Rectal smooth muscle tissue (tissue), 1 donor: ENCODE measurements at regions not wholly inside any gene's neighbourhood (a gene's known extent, or its start where the extent isn't known, plus 50 kb on each side); places are given as distances from the start of the nearest gene placed in this dataset.

Source experiments
- H3K27ac ChIP-seq: one replicate; pipeline ENCODE4 v1.7.0; 2013; ENCODE audit warnings: low read depth, low read length, inconsistent platforms
- H3K27me3 ChIP-seq: one replicate; pipeline ENCODE4 v1.7.0; 2013; ENCODE audit warnings: low read length; ENCODE audit not compliant: control insufficient read depth, insufficient read depth
- H3K36me3 ChIP-seq: one replicate; pipeline ENCODE4 v1.7.0; 2013; ENCODE audit warnings: low read length; ENCODE audit not compliant: control insufficient read depth, insufficient read depth
- H3K4me1 ChIP-seq: one replicate; pipeline ENCODE4 v1.7.0; 2013; ENCODE audit warnings: low read length; ENCODE audit not compliant: control insufficient read depth, insufficient read depth
- H3K4me3 ChIP-seq: one replicate; pipeline ENCODE4 v1.7.0; 2013; ENCODE audit warnings: low read length
- H3K9ac ChIP-seq: one replicate; pipeline ENCODE4 v1.7.0; 2013; ENCODE audit warnings: low read length

DNA sequence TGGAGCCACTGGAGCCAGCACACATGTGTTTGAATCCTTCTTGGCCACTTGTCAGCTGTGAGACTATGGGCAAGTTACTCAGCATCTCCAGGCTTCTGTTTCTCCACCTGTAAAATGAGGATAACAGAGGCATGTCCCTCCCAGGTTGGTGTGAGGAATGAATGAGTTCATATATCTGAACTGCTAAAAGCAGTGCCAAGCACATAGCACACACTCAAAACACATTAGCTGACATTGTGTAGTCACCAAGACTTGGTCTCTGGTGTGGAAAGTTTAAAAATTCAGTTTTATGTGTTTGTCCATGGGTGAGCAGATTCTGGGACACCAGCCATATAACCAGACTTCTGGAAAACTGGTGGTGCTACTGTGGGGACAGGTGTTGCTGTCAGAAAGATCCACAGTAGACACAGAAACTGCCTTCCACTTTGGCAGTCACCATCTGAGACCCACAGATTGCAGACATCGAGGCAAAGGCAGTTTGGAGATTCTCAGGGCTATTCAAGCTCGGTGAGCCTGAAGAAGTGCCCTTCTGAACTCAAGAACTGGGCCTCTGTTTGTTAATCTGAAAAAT lies 115.8 kb downstream of the MRPL14 start:
- no peak overlapping the region for H3K27ac ChIP-seq
- H3K9ac ChIP-seq, result no peak overlapping the region
- H3K4me1 ChIP-seq, result peaks cover 5% of the 10 kb centered on the region
- no peaks in the 10 kb centered on the region for H3K27me3 ChIP-seq
- no peak overlapping the region for H3K4me3 ChIP-seq
- no peaks in the 10 kb centered on the region for H3K36me3 ChIP-seq

DNA sequence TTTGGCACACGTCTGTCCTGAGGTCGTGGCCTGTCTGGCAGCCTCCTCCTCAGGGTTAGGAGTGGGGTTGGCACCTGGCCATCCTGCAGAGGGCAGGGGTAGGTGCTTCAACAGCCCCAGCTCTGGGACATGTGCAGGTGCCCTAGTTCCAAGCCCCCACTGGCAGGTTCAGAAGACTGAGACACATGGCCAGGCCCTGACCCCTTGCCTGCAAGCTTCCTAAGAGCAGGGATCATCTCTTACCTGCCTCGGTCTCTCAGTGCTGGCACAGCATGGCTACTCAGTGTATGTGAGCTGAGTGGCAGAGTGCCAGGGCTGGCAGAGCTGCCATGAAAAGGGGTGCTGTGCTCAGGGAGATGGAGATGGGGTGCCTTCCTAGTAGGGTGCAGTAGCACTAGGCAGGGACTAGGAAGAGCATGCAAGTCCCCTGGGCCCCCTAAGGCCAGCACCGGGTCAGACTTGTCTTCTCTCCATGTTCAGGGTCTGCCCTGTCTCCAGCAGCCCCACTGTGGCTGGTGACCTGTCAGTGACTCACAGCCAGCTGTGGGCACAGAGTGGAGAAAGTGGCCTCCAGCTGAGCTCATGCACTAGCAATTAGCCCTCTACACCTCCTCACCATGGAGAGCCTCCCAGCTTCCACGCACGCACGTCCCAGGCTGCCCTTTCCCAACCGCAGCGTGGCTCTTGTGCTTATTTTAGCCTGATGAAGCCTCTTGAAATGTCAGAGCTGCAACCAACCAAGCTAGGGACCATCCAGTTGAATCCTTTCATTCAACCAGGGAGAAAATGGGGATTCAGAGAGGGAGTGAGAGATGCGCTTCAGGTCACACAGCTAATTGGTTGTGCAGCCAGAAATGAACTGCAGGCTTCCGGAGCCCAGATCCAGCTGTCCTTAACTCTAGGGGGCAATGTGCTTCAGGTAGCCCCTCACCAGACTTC lies 116.6 kb downstream of the MRPL14 start:
- Histone ChIP-seq H3K27me3 (no peaks in the 10 kb centered on the region), H3K4me1 (peaks cover 5% of the 10 kb centered on the region), H3K36me3 (no peaks in the 10 kb centered on the region), H3K9ac (no peak overlapping the region), H3K4me3 (no peak overlapping the region), H3K27ac (no peak overlapping the region)

DNA sequence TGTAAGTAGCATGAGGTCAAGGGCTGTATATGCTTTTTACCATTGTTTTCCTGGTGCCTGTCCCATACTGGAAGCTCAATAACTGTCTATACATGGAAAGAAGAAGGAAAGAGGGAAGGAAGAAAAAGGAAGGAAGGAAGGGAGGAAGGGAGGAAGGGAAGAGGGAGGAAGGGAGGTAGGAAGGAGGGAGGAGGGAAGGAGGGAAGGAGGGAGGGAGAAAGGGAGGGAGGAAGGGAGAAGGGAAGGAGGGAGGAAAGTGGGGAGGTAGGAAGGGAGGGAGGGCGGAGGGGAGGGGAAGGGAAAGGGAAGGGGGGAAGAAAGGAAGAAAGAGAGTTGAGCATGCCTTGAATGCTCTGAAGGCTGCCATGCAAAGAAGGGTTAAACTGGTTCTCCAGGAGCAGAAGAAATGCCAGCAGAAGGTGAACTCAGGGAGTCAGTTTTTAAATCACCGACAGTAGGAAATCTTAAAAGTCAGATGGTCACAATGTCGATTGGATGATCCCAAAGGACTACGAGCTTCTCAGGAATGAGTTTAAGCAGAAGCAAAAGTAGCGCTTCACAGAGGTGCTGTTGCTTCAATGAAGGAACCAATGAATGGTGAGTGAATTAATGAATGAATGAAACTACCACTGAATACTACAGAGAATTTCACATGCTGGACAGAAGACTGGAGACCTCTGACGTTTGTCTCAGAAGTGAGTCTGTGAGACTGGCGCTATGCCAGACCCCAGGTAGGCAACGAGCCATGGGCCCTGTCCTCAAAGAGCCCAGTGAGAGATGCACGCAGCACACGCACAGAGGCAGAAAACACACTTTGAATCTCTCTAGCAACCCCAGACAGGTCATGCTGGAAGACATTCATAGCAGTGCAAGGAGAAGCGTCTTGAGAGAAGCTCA lies 117.6 kb downstream of the MRPL14 start:
- no peak overlapping the region for H3K27ac ChIP-seq
- H3K27me3 ChIP-seq, result no peaks in the 10 kb centered on the region
- no peaks in the 10 kb centered on the region for H3K36me3 ChIP-seq
- H3K4me3 ChIP-seq, result no peak overlapping the region
- peaks cover 5% of the 10 kb centered on the region for H3K4me1 ChIP-seq
- no peak overlapping the region for H3K9ac ChIP-seq

DNA sequence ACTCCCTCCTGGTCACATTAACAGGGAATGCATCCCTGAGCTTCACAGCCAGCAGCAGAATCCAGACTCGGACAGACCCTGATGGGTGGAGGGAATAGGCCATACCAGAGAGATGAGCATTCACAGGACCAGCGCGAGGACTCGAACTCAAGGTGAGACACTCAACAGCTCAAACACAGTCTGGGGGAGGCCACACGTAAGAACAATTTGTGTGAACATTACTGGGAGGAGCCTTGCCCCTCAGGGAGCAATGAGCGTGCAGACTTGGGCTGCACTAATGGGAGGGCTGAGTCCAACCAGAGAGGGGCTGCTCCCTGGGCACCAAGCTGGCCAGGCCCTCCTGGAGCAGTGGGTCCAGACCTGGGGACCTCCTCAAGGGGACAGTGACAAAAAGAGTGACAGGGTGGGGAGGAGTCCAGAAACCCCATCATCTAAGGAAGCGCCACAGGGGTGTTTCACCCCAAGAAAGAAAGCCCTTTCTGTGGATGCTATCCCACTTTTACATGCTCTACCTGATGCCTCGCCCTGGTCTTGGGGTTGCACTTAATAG lies 118.4 kb downstream of the MRPL14 start:
- H3K9ac ChIP-seq, result no peak overlapping the region
- H3K4me1 ChIP-seq, result peaks cover 5% of the 10 kb centered on the region
- no peaks in the 10 kb centered on the region for H3K27me3 ChIP-seq
- no peaks in the 10 kb centered on the region for H3K36me3 ChIP-seq
- H3K4me3 ChIP-seq, result no peak overlapping the region
- H3K27ac ChIP-seq, result no peak overlapping the region

DNA sequence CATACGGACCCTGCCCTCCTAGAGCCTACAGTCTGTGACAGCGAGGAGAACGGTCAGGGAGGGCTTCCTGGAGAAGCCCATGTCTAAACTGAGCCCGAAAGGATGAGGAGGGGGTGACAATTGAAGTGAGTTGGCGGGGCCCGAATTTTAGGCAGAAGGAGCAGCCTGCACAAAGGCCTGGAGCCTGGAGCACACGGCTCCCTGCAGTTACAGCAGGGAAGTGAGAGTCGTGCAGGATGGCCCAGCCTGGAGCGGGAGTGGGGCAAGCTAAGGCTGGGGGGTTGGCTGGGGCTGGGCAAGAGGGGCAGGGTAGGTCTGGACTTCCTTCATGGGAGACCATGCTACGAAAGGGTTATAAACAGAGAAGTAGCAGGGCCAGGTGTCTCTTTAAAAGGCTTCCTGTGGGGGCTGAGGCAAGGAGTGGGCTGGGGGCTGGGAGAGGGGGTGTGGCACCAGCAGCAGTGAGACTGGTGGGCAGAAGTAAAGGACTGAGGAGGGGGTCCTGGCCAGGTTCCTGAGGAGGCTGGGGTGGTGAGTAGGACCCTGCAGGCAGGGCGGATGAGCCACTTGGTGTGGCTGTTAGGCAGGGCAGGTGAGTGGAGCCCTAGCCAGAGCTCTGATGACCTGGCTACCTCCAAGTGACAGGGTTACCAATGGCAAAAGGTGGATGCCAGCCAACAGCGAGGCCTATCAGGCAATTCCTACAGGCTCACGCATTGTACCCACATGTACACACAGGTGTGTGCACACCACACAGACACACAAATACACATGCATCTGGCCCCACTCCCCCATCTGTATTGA lies 119.2 kb downstream of the MRPL14 start:
- no peak overlapping the region for H3K9ac ChIP-seq
- H3K27ac ChIP-seq, result no peak overlapping the region
- no peak overlapping the region for H3K4me3 ChIP-seq
- peaks cover 5% of the 10 kb centered on the region for H3K4me1 ChIP-seq
- H3K27me3 ChIP-seq, result peaks cover 1% of the 10 kb centered on the region
- H3K36me3 ChIP-seq, result no peaks in the 10 kb centered on the region

DNA sequence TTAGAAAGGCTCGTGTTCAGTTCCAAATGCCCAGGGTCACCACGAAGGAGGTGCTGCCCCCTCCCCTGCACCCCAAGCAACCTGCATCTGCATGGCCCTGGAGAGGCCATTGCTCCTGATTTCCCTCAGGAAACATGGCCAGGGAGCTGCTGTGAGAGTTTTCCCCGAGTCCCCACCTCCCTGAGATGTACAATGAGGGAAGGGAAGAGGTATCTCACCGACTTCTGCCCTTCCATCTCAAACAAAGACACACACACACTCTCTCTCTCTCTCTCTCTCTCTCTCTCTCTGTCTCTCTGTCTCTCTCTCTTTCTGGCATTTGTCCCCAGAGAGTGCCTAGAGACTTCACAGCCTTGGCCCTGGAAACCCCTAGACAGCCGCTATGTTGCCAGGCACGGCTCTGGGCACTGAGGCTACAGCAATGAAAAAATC lies 120.4 kb downstream of the MRPL14 start:
- Histone ChIP-seq H3K27ac (no peak overlapping the region), H3K9ac (no peak overlapping the region), H3K36me3 (no peaks in the 10 kb centered on the region), H3K4me3 (no peak overlapping the region), H3K27me3 (peaks cover 5% of the 10 kb centered on the region), H3K4me1 (peaks cover 5% of the 10 kb centered on the region)

DNA sequence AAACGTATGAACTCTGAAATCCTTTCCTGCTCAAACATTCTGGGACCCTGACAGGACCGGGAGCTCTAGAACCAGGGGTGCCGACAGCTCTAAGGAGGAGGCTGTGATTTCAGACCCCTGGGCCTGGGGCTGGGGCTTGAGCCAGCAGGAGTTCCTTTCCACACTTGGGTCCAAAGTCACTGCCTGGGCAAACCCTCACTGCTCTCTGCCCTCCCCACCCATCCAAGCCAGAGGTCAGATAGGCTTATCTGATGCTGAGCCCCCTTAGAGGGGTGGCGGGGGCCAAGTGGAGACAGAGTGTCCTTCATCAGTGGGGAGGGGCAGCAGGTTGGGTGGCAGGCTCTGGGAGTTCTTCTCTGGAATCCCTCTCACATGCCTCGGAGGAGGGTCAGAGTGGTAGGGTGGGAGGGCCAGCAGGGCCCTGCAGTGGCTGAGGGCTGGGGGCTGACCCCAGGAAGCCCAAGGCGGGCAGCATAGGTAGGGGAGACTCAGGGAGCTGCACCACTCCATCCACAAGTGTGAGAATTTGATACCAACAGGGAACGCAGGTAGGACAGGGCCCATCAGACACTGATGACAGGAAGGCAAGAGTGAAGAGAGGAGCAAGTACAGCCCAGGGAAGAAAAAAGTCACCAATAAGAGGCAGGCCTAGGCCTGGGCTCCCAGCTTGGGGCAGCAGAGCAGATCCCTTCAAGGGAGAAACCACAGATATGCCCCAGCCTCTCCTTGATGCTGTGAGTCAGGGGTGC lies 121.0 kb downstream of the MRPL14 start:
- Histone ChIP-seq H3K36me3 (no peaks in the 10 kb centered on the region), H3K27me3 (peaks cover 7% of the 10 kb centered on the region), H3K4me1 (peaks cover 4% of the 10 kb centered on the region), H3K9ac (no peak overlapping the region), H3K4me3 (no peak overlapping the region), H3K27ac (no peak overlapping the region)

DNA sequence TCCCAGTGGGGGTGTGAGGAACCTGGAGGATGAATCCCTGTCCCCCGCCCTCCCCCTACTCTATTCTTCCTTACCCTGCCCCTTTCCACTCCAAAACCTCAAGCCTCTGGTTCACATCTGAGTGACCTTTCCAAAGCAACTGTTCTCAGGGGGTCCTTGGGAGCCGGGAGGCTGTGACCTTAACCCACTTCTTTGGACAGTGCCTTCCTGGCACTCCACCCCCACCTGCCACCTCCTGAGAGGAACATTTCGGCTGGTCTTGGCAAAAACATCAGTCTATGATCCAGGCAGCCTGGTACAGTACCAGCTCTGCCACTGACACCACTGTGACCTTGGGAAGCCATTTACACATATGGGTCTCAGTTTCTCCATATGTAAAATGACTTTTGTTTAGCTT lies 121.7 kb downstream of the MRPL14 start:
- H3K4me1 ChIP-seq, result no peaks in the 10 kb centered on the region
- H3K9ac ChIP-seq, result no peak overlapping the region
- H3K27ac ChIP-seq, result no peak overlapping the region
- H3K36me3 ChIP-seq, result no peaks in the 10 kb centered on the region
- no peak overlapping the region for H3K4me3 ChIP-seq
- H3K27me3 ChIP-seq, result peaks cover 7% of the 10 kb centered on the region

DNA sequence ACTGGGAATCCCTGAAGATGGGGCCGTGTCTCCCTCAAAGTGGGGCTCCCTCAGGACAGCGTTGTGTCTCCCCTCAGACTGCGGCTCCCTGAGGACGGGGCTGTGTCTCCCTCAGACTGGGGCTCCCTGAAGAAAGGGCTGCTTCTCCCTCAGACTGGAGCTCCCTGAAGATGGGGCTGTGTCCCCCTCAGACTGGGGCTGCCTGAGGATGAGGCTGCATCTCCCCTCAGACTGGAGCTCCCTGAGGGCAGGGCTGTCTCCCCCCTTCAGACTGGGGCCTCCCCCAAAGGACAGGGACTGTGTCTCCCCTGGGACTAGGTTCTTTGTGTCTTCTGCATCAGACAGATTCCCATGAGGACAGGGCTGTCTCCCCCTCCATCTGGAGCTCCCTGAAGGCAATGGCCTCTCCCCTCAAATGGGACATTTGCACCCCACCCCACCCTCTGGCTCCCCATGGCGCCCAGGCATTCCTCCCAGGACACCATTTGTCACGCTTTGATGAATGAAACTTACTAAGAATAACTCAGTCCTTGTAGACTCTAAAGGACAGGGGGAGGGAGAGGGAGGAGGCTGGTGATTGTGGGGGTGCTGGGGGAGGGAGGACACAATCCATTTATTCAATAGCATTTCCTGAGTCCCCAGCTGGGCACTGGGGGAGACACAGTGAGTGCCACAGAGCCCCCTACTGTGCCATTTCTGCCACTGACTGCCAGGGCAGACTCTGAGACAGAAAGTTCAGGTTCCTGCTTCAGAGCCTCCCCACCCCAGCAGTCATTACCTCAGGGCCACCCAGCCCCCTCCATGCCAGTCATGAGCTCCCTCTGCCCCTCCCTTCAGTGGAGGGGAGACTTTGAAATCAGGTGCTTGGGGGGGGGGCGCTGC lies 122.4 kb downstream of the MRPL14 start:
- H3K9ac ChIP-seq, result no peak overlapping the region
- no peak overlapping the region for H3K4me3 ChIP-seq
- H3K4me1 ChIP-seq, result no peaks in the 10 kb centered on the region
- H3K27ac ChIP-seq, result no peak overlapping the region
- H3K27me3 ChIP-seq, result peaks cover 7% of the 10 kb centered on the region
- no peaks in the 10 kb centered on the region for H3K36me3 ChIP-seq

DNA sequence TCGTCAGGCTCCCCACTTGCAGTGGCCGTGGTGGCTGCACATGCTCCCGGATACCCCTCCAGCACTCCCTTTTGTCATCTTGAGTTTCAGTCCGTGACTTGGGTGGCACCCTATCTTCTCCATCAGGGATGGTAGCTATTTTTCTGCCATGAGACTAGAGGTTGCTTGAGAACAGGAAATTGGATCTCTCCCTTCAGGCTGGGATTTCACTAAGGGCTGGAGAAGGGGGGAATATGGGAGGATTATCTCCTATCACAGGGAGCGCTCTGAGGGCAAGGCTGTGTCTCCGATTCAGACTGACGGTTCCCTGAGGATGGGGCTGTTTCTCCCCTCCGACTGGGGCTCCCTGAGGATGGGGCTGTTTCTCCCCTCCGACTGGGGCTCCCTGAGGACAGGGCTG lies 123.1 kb downstream of the MRPL14 start:
- H3K9ac ChIP-seq, result no peak overlapping the region

More for the DNA sequence above, 123.1 kb downstream of the MRPL14 start:
- peaks cover 7% of the 10 kb centered on the region for H3K27me3 ChIP-seq
- no peak overlapping the region for H3K27ac ChIP-seq
- no peaks in the 10 kb centered on the region for H3K36me3 ChIP-seq
- no peaks in the 10 kb centered on the region for H3K4me1 ChIP-seq
- H3K4me3 ChIP-seq, result no peak overlapping the region
